ENCODE measurements at regions not wholly inside any gene's neighbourhood (a gene's known extent, or its start where the extent isn't known, plus 50 kb on each side); places are given as distances from the start of the nearest gene placed in this dataset.

GRCh38 chr11:55172734-55173415 is 89.1 kb upstream of the TRIM48 start:
- H3K4me3 Mint-ChIP-seq, result no peak overlapping the region
- no peaks in the 10 kb centered on the region for H3K4me1 Mint-ChIP-seq
- peaks cover 87% of the 10 kb centered on the region for H3K36me3 Mint-ChIP-seq
- TF ChIP-seq CBFB (CRISPR knock-in tag; IDR thresholded peaks at IDR 0.05; ENCODE audit: low read depth) (no peak), ZNF219 (CRISPR knock-in tag; IDR thresholded peaks at IDR 0.05; ENCODE audit: borderline replicate concordance) (no peak), KAT7 (CRISPR knock-in tag; IDR thresholded peaks at IDR 0.05; ENCODE audit: borderline replicate concordance) (no peak), USF2 (CRISPR knock-in tag; IDR thresholded peaks at IDR 0.05) (no peak), NFATC4 (CRISPR knock-in tag; IDR thresholded peaks at IDR 0.05) (no peak), MXD4 (CRISPR knock-in tag; IDR thresholded peaks at IDR 0.05; ENCODE audit: borderline replicate concordance) (no peak), TCF7 (CRISPR knock-in tag; IDR thresholded peaks at IDR 0.05; ENCODE audit: low read depth) (no peak), SMAD4 (CRISPR knock-in tag; IDR thresholded peaks at IDR 0.05) (no peak), ARID4B (CRISPR knock-in tag; IDR thresholded peaks at IDR 0.05; ENCODE audit: borderline replicate concordance) (no peak), FOXJ3 (CRISPR knock-in tag; IDR thresholded peaks at IDR 0.05; ENCODE audit: borderline replicate concordance) (no peak), GABPB1 (CRISPR knock-in tag; IDR thresholded peaks at IDR 0.05) (no peak), CREB1 (CRISPR knock-in tag; IDR thresholded peaks at IDR 0.05) (no peak), TEAD1 (CRISPR knock-in tag; IDR thresholded peaks at IDR 0.05) (no peak), NFE2L1 (CRISPR knock-in tag; IDR thresholded peaks at IDR 0.05) (no peak), RORB (CRISPR knock-in tag; IDR thresholded peaks at IDR 0.05) (no peak)
- TF ChIP-seq, protein P1, sequence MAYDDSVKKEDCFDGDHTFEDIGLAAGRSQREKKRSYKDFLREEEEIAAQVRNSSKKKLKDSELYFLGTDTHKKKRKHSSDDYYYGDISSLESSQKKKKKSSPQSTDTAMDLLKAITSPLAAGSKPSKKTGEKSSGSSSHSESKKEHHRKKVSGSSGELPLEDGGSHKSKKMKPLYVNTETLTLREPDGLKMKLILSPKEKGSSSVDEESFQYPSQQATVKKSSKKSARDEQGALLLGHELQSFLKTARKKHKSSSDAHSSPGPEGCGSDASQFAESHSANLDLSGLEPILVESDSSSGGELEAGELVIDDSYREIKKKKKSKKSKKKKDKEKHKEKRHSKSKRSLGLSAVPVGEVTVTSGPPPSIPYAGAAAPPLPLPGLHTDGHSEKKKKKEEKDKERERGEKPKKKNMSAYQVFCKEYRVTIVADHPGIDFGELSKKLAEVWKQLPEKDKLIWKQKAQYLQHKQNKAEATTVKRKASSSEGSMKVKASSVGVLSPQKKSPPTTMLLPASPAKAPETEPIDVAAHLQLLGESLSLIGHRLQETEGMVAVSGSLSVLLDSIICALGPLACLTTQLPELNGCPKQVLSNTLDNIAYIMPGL (CRISPR knock-in tag; IDR thresholded peaks at IDR 0.05), result no peak
- TF ChIP-seq, protein P2, sequence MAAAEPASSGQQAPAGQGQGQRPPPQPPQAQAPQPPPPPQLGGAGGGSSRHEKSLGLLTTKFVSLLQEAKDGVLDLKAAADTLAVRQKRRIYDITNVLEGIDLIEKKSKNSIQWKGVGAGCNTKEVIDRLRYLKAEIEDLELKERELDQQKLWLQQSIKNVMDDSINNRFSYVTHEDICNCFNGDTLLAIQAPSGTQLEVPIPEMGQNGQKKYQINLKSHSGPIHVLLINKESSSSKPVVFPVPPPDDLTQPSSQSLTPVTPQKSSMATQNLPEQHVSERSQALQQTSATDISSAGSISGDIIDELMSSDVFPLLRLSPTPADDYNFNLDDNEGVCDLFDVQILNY (CRISPR knock-in tag; IDR thresholded peaks at IDR 0.05), result no peak
- TF ChIP-seq, protein P3, sequence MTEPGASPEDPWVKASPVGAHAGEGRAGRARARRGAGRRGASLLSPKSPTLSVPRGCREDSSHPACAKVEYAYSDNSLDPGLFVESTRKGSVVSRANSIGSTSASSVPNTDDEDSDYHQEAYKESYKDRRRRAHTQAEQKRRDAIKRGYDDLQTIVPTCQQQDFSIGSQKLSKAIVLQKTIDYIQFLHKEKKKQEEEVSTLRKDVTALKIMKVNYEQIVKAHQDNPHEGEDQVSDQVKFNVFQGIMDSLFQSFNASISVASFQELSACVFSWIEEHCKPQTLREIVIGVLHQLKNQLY (CRISPR knock-in tag; IDR thresholded peaks at IDR 0.05), result no peak
- TF ChIP-seq, protein P4, sequence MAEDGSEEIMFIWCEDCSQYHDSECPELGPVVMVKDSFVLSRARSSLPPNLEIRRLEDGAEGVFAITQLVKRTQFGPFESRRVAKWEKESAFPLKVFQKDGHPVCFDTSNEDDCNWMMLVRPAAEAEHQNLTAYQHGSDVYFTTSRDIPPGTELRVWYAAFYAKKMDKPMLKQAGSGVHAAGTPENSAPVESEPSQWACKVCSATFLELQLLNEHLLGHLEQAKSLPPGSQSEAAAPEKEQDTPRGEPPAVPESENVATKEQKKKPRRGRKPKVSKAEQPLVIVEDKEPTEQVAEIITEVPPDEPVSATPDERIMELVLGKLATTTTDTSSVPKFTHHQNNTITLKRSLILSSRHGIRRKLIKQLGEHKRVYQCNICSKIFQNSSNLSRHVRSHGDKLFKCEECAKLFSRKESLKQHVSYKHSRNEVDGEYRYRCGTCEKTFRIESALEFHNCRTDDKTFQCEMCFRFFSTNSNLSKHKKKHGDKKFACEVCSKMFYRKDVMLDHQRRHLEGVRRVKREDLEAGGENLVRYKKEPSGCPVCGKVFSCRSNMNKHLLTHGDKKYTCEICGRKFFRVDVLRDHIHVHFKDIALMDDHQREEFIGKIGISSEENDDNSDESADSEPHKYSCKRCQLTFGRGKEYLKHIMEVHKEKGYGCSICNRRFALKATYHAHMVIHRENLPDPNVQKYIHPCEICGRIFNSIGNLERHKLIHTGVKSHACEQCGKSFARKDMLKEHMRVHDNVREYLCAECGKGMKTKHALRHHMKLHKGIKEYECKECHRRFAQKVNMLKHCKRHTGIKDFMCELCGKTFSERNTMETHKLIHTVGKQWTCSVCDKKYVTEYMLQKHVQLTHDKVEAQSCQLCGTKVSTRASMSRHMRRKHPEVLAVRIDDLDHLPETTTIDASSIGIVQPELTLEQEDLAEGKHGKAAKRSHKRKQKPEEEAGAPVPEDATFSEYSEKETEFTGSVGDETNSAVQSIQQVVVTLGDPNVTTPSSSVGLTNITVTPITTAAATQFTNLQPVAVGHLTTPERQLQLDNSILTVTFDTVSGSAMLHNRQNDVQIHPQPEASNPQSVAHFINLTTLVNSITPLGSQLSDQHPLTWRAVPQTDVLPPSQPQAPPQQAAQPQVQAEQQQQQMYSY (CRISPR knock-in tag; IDR thresholded peaks at IDR 0.05), result no peak
- no peak overlapping the region for H3K27ac Mint-ChIP-seq
- ChIA-PET CTCF (no interaction called here), POLR2A (no interaction called here)
- peaks cover 84% of the 10 kb centered on the region for H3K9me3 Mint-ChIP-seq
- peaks cover 30% of the 10 kb centered on the region for H3K27me3 Mint-ChIP-seq (ENCODE audit: low read depth)
- no peak for ATAC-seq
- no peak for DNase-seq (ENCODE audit: low spot score)
